Neural progenitor cell (in vitro differentiated cells): ENCODE measurements at regions not wholly inside any gene's neighbourhood (a gene's known extent, or its start where the extent isn't known, plus 50 kb on each side); places are given as distances from the start of the nearest gene placed in this dataset.
"Not testable (repeated sequence)": the region's sequence is repeated elsewhere in the genome, so short reads cannot be mapped to it uniquely, and the experiment has no call there.

Experiments used
- DNase-seq: peaks from one replicate; pipeline ENCODE4 v3.0.0-alpha.2; 2016; ENCODE audit warnings: low spot score
- H2AFZ ChIP-seq: fragments of 200-600 bp; sonication (generic); replicated peaks from 2 replicates; pipeline ENCODE4 v1.6.1; 2016; ENCODE audit warnings: antibody characterized with exemption
- H3F3A ChIP-seq: fragments of 200-600 bp; sonication (generic); 2 replicates; pipeline ENCODE4 v1.6.1; 2016; ENCODE audit warnings: antibody characterized with exemption, low read depth
- H3K27ac ChIP-seq: fragments of 200-600 bp; sonication (generic); 2 replicates; pipeline ENCODE4 v1.5.1; 2016; ENCODE audit warnings: mild to moderate bottlenecking
- H3K27me3 ChIP-seq: fragments of 200-600 bp; sonication (generic); 2 replicates; pipeline ENCODE4 v1.6.1; 2016; ENCODE audit warnings: mild to moderate bottlenecking, moderate library complexity
- H3K36me3 ChIP-seq: fragments of 200-600 bp; sonication (generic); 2 replicates; pipeline ENCODE4 v1.5.1; 2016
- H3K4me1 ChIP-seq: fragments of 200-600 bp; sonication (generic); 2 replicates; pipeline ENCODE4 v1.6.1; 2016; ENCODE audit warnings: mixed run types
- H3K4me2 ChIP-seq: fragments of 200-600 bp; sonication (generic); 2 replicates; pipeline ENCODE4 v1.6.1; 2016
- H3K4me3 ChIP-seq: fragments of 200-600 bp; sonication (generic); 2 replicates; pipeline ENCODE4 v1.5.1; 2016
- H3K79me2 ChIP-seq: fragments of 200-600 bp; sonication (generic); 2 replicates; pipeline ENCODE4 v1.6.1; 2016; ENCODE audit warnings: low read depth
- H3K9ac ChIP-seq: fragments of 200-600 bp; sonication (generic); 2 replicates; pipeline ENCODE4 v1.6.1; 2016
- H3K9me3 ChIP-seq: fragments of 200-600 bp; sonication (generic); 2 replicates; pipeline ENCODE4 v1.5.1; 2016; ENCODE audit warnings: low read depth
- H4K20me1 ChIP-seq: fragments of 200-600 bp; sonication (generic); 2 replicates; pipeline ENCODE4 v1.6.1; 2016; ENCODE audit warnings: low read depth
- H3K27ac Mint-ChIP-seq: 3 replicates; pipeline ENCODE4 v1.8.0; 2021; ENCODE audit warnings: mixed read lengths
- H3K27me3 Mint-ChIP-seq: 2 replicates; pipeline ENCODE4 v1.8.0; 2022; ENCODE audit warnings: low read depth, mild to moderate bottlenecking, inconsistent platforms, moderate library complexity, mixed read lengths; ENCODE audit not compliant: insufficient read depth
- H3K36me3 Mint-ChIP-seq: 3 replicates; pipeline ENCODE4 v1.8.0; 2021; ENCODE audit warnings: mixed read lengths
- H3K4me1 Mint-ChIP-seq: 3 replicates; pipeline ENCODE4 v1.8.0; 2021; ENCODE audit warnings: mixed read lengths
- H3K4me3 Mint-ChIP-seq: 3 replicates; pipeline ENCODE4 v1.8.0; 2021; ENCODE audit warnings: mild to moderate bottlenecking, moderate library complexity, mixed read lengths
- H3K9me3 Mint-ChIP-seq: 3 replicates; pipeline ENCODE4 v1.8.0; 2020; ENCODE audit warnings: mixed read lengths
- CTCF ChIP-seq: fragments of 200-600 bp; sonication (generic); IDR thresholded peaks from 2 replicates; pipeline ENCODE4 v1.5.1; 2017; ENCODE audit warnings: antibody characterized with exemption, mild to moderate bottlenecking
- EZH2 ChIP-seq: fragments of 200-600 bp; sonication (generic); IDR thresholded peaks from 2 replicates; pipeline ENCODE4 v1.6.1; 2017; ENCODE audit warnings: antibody characterized with exemption, mild to moderate bottlenecking, moderate library complexity
- EZH2phosphoT487 ChIP-seq: fragments of 200-600 bp; sonication (generic); IDR thresholded peaks from 2 replicates; pipeline ENCODE4 v1.6.1; 2017; ENCODE audit warnings: antibody characterized with exemption

GRCh38 chr6:179340-179950, 112.8 kb upstream of the DUSP22 start:
- TF ChIP-seq EZH2 (no peak), CTCF (no peak), EZH2phosphoT487 (no peak)
- no peaks in the 10 kb centered on the region for H3K36me3 ChIP-seq
- Mint-ChIP-seq H3K4me1 (no peaks in the 10 kb centered on the region), H3K27ac (no peak overlapping the region), H3K36me3 (no peaks in the 10 kb centered on the region), H3K27me3 (no peaks in the 10 kb centered on the region), H3K4me3 (no peak overlapping the region), H3K9me3 (peaks cover 14% of the 10 kb centered on the region)
- no peak overlapping the region for H3K9ac ChIP-seq
- no peak for DNase-seq
- no peaks in the 10 kb centered on the region for H3K4me1 ChIP-seq
- no peaks in the 10 kb centered on the region for H3K9me3 ChIP-seq
- no peaks in the 10 kb centered on the region for H3F3A ChIP-seq
- no peak overlapping the region for H3K4me3 ChIP-seq
- H3K79me2 ChIP-seq, result no peaks in the 10 kb centered on the region
- no peak overlapping the region for H3K27ac ChIP-seq
- no peaks in the 10 kb centered on the region for H3K27me3 ChIP-seq
- no peak overlapping the region for H2AFZ ChIP-seq
- no peak overlapping the region for H3K4me2 ChIP-seq
- H4K20me1 ChIP-seq, result no peaks in the 10 kb centered on the region

- H3K4me1 ChIP-seq, H3F3A ChIP-seq, H3K4me3 ChIP-seq, H3K36me3 ChIP-seq, H3K27me3 Mint-ChIP-seq, DNase-seq, H3K27me3 ChIP-seq, H3K4me2 ChIP-seq, H3K36me3 Mint-ChIP-seq, H2AFZ ChIP-seq, H4K20me1 ChIP-seq, H3K4me3 Mint-ChIP-seq, H3K9ac ChIP-seq, H3K27ac Mint-ChIP-seq, H3K27ac ChIP-seq, H3K4me1 Mint-ChIP-seq, H3K9me3 ChIP-seq, H3K79me2 ChIP-seq: not testable (repeated sequence)
- H3K9me3 Mint-ChIP-seq, result peaks cover 14% of the 10 kb centered on the region
Observed at GRCh38 chr6:180091-180694, 112.1 kb upstream of the DUSP22 start.

- Mint-ChIP-seq H3K4me3 (no peak overlapping the region), H3K36me3 (no peaks in the 10 kb centered on the region), H3K4me1 (peaks cover 3% of the 10 kb centered on the region), H3K27me3 (no peaks in the 10 kb centered on the region), H3K9me3 (peaks cover 14% of the 10 kb centered on the region), H3K27ac (no peak overlapping the region)
- Histone ChIP-seq H3K9ac (no peak overlapping the region), H3K27me3 (no peaks in the 10 kb centered on the region), H4K20me1 (no peaks in the 10 kb centered on the region), H3F3A (no peaks in the 10 kb centered on the region), H3K36me3 (no peaks in the 10 kb centered on the region), H3K79me2 (no peaks in the 10 kb centered on the region), H3K27ac (no peak overlapping the region), H2AFZ (no peak overlapping the region), H3K4me2 (no peak overlapping the region), H3K4me3 (no peak overlapping the region), H3K9me3 (no peaks in the 10 kb centered on the region), H3K4me1 (no peaks in the 10 kb centered on the region)
- no peak for DNase-seq
- no peak for TF ChIP-seq CTCF
- TF ChIP-seq EZH2phosphoT487, result no peak
- no peak for TF ChIP-seq EZH2
Observed at GRCh38 chr6:181049-181654, 111.1 kb upstream of the DUSP22 start.

- H3K27ac Mint-ChIP-seq, result no peak overlapping the region
- H3K9me3 Mint-ChIP-seq, result peaks cover 2% of the 10 kb centered on the region
- H3K36me3 ChIP-seq, result no peaks in the 10 kb centered on the region
- H3K79me2 ChIP-seq, result no peaks in the 10 kb centered on the region
- peaks cover 4% of the 10 kb centered on the region for H3K4me1 Mint-ChIP-seq
- H3F3A ChIP-seq, result no peaks in the 10 kb centered on the region
- H4K20me1 ChIP-seq, result no peaks in the 10 kb centered on the region
- H3K27me3 ChIP-seq, result no peaks in the 10 kb centered on the region
- TF ChIP-seq EZH2phosphoT487 (no peak), CTCF (no peak), EZH2 (no peak)
- peaks cover 7% of the 10 kb centered on the region for H3K4me1 ChIP-seq
- no peaks in the 10 kb centered on the region for H3K36me3 Mint-ChIP-seq
- no peak overlapping the region for H3K4me2 ChIP-seq
- no peak overlapping the region for H3K9ac ChIP-seq
- H3K9me3 ChIP-seq, result no peaks in the 10 kb centered on the region
- H2AFZ ChIP-seq, result no peak overlapping the region
- H3K4me3 Mint-ChIP-seq, result no peak overlapping the region
- no peak overlapping the region for H3K4me3 ChIP-seq
- DNase-seq, result no peak
- peaks cover 1% of the 10 kb centered on the region for H3K27me3 Mint-ChIP-seq
- H3K27ac ChIP-seq, result no peak overlapping the region
Observed at GRCh38 chr6:183668-184067, 108.6 kb upstream of the DUSP22 start.
